ENCODE measurements at regions not wholly inside any gene's neighbourhood (a gene's known extent, or its start where the extent isn't known, plus 50 kb on each side); places are given as distances from the start of the nearest gene placed in this dataset.
"Not testable (repeated sequence)": the region's sequence is repeated elsewhere in the genome, so short reads cannot be mapped to it uniquely, and the experiment has no call there.

GRCh38 chr13:62173958-62174357 lies 758.3 kb upstream of the PCDH20 start:
- DNase-seq (ENCODE audit: low spot score): no peak

GRCh38 chr13:62171697-62172096 lies 756.0 kb upstream of the PCDH20 start:
- no peak for DNase-seq (ENCODE audit: low spot score)

- DNase-seq (ENCODE audit: low spot score): no peak
Observed at GRCh38 chr13:62168891-62169290, 753.2 kb upstream of the PCDH20 start.

- no peak for DNase-seq (ENCODE audit: low spot score)
Observed at GRCh38 chr13:62167650-62168172, 752.1 kb upstream of the PCDH20 start.

- DNase-seq (ENCODE audit: low spot score): no peak
Observed at GRCh38 chr13:62162860-62163259, 747.2 kb upstream of the PCDH20 start.

- no peak for DNase-seq (ENCODE audit: low spot score)
Observed at GRCh38 chr13:62158520-62158919, 742.9 kb upstream of the PCDH20 start.

GRCh38 chr13:62151724-62152123 lies 736.1 kb upstream of the PCDH20 start:
- DNase-seq (ENCODE audit: low spot score): not testable (repeated sequence)

GRCh38 chr13:62142048-62142447 lies 726.4 kb upstream of the PCDH20 start:
- no peak for DNase-seq (ENCODE audit: low spot score)

GRCh38 chr13:62139597-62139996 lies 723.9 kb upstream of the PCDH20 start:
- DNase-seq (ENCODE audit: low spot score): no peak

GRCh38 chr13:62137629-62138405 lies 722.2 kb upstream of the PCDH20 start:
- DNase-seq (ENCODE audit: low spot score): no peak

- no peak for DNase-seq (ENCODE audit: low spot score)
Observed at GRCh38 chr13:62131604-62132003, 716.0 kb upstream of the PCDH20 start.

- DNase-seq (ENCODE audit: low spot score): no peak
Observed at GRCh38 chr13:62130062-62130970, 714.7 kb upstream of the PCDH20 start.

- no peak for DNase-seq (ENCODE audit: low spot score)
Observed at GRCh38 chr13:62129000-62129551, 713.4 kb upstream of the PCDH20 start.

- no peak for DNase-seq (ENCODE audit: low spot score)
Observed at GRCh38 chr13:62126400-62126799, 710.8 kb upstream of the PCDH20 start.

- DNase-seq (ENCODE audit: low spot score): no peak
Observed at GRCh38 chr13:62125451-62125850, 709.8 kb upstream of the PCDH20 start.

GRCh38 chr13:62123409-62123808 lies 707.8 kb upstream of the PCDH20 start:
- no peak for DNase-seq (ENCODE audit: low spot score)

- DNase-seq (ENCODE audit: low spot score): no peak
Observed at GRCh38 chr13:62122434-62122833, 706.8 kb upstream of the PCDH20 start.

- no peak for DNase-seq (ENCODE audit: low spot score)
Observed at GRCh38 chr13:62119739-62120700, 704.4 kb upstream of the PCDH20 start.

GRCh38 chr13:62115831-62116230 lies 700.2 kb upstream of the PCDH20 start:
- no peak for DNase-seq (ENCODE audit: low spot score)

GRCh38 chr13:62113179-62113578 lies 697.5 kb upstream of the PCDH20 start:
- no peak for DNase-seq (ENCODE audit: low spot score)

GRCh38 chr13:62110079-62110478 lies 694.4 kb upstream of the PCDH20 start:
- no peak for DNase-seq (ENCODE audit: low spot score)

All from activated CD4-positive, alpha-beta T cell treated with anti-CD3 and anti-CD28 coated beads, Interleukin-2, Interleukin-4, amounts not matched to agents 100 ng/mL and 50 ng/mL, durations not matched to agents 16 hours and 8 hours (primary cell).